SK-N-SH (cell line): ENCODE measurements at regions not wholly inside any gene's neighbourhood (a gene's known extent, or its start where the extent isn't known, plus 50 kb on each side); places are given as distances from the start of the nearest gene placed in this dataset.

Source experiments
- ELF1 ChIP-seq: IDR thresholded peaks from 2 replicates; pipeline ENCODE4 v1.4.0; 2012
- EZH2phosphoT487 ChIP-seq: fragments of 200-600 bp; sonication (generic); IDR thresholded peaks from 2 replicates; pipeline ENCODE4 v1.6.1; 2017; ENCODE audit warnings: low read depth, mixed run types, mild to moderate bottlenecking, antibody characterized with exemption, moderate library complexity, borderline replicate concordance
- FOXM1 ChIP-seq: IDR thresholded peaks from 2 replicates; pipeline ENCODE4 v1.4.0; 2012; ENCODE audit warnings: low read depth, mild to moderate bottlenecking
- MXI1 ChIP-seq: IDR thresholded peaks from 2 replicates; pipeline ENCODE4 v1.6.1; 2012; ENCODE audit warnings: mild to moderate bottlenecking, low read depth, low read length, improper control_type of control experiment
- POLR2AphosphoS5 ChIP-seq: IDR thresholded peaks from 2 replicates; pipeline ENCODE4 v1.6.1; 2012; ENCODE audit warnings: low read depth, low read length
- RAD21 ChIP-seq: IDR thresholded peaks from 2 replicates; pipeline ENCODE4 v1.6.1; 2012; ENCODE audit warnings: mild to moderate bottlenecking, low read length
- RFX5 ChIP-seq: IDR thresholded peaks from 2 replicates; pipeline ENCODE4 v1.6.1; 2012; ENCODE audit warnings: mild to moderate bottlenecking, improper control_type of control experiment, low read length
- SMC3 ChIP-seq: IDR thresholded peaks from 2 replicates; pipeline ENCODE4 v1.6.1; 2012; ENCODE audit warnings: low read depth, low read length, improper control_type of control experiment
- TAF1 ChIP-seq: IDR thresholded peaks from 2 replicates; pipeline ENCODE4 v1.6.1; 2012; ENCODE audit warnings: low read depth, mild to moderate bottlenecking, low read length, moderate library complexity, borderline replicate concordance
- YY1 ChIP-seq: IDR thresholded peaks from 2 replicates; pipeline ENCODE4 v1.4.0; 2012; ENCODE audit warnings: low read depth, mild to moderate bottlenecking
- TF ChIP-seq, protein P1 (sequence below): fragments of 200-600 bp; sonication (generic); IDR thresholded peaks from 2 replicates; pipeline ENCODE4 v1.6.1; 2017; ENCODE audit warnings: antibody characterized with exemption, mild to moderate bottlenecking, moderate library complexity
- TF ChIP-seq, protein P2 (sequence below): IDR thresholded peaks from 2 replicates; pipeline ENCODE4 v1.4.0; 2012; ENCODE audit warnings: low read depth

DNA sequence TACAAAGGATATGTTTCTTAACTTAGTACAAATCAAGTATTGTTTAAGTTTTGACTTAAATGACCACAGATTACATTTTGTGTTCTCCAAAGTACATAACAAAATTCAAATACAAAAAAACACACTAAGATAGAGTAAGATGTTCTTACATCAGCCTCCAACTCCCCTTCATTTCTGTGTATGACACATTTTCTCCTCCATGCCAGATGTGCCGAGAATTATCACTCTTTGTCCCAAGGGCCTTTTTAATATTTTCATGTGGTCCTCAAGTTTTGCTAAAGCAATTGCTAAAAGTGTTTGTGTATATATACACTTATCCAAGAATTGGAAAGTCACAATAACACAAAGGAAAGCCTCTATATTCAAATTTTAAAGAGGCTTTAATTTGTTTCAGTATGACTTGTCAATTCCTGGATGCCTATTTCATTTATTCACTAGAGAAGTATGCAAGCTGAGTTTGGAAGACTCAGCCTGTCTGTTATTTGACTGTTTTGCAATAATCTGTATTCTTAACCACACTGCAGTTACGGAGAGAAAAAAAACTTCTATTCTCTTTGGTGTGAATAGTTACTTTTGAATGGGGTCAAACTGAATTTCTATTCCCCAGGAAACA lies 586.4 kb upstream of the SEMA3D start:
- TF ChIP-seq, protein P1, sequence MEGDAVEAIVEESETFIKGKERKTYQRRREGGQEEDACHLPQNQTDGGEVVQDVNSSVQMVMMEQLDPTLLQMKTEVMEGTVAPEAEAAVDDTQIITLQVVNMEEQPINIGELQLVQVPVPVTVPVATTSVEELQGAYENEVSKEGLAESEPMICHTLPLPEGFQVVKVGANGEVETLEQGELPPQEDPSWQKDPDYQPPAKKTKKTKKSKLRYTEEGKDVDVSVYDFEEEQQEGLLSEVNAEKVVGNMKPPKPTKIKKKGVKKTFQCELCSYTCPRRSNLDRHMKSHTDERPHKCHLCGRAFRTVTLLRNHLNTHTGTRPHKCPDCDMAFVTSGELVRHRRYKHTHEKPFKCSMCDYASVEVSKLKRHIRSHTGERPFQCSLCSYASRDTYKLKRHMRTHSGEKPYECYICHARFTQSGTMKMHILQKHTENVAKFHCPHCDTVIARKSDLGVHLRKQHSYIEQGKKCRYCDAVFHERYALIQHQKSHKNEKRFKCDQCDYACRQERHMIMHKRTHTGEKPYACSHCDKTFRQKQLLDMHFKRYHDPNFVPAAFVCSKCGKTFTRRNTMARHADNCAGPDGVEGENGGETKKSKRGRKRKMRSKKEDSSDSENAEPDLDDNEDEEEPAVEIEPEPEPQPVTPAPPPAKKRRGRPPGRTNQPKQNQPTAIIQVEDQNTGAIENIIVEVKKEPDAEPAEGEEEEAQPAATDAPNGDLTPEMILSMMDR, result no peak
- TF ChIP-seq RFX5 (no peak), RAD21 (no peak), EZH2phosphoT487 (no peak), TAF1 (no peak), ELF1 (no peak), SMC3 (no peak), MXI1 (no peak), YY1 (no peak), FOXM1 (no peak), POLR2AphosphoS5 (no peak)
- TF ChIP-seq, protein P2, sequence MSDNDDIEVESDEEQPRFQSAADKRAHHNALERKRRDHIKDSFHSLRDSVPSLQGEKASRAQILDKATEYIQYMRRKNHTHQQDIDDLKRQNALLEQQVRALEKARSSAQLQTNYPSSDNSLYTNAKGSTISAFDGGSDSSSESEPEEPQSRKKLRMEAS, result no peak
